GM12878 (cell line): ENCODE measurements at regions not wholly inside any gene's neighbourhood (a gene's known extent, or its start where the extent isn't known, plus 50 kb on each side); places are given as distances from the start of the nearest gene placed in this dataset.

Source experiments
- CBFB ChIP-seq: IDR thresholded peaks from 2 replicates; pipeline ENCODE4 v1.6.1; 2016; ENCODE audit warnings: antibody characterized with exemption, low read depth
- EP300 ChIP-seq, 2 experiments: fragments of 150-350 bp in 1 of 2; IDR thresholded peaks; 2 replicates each; pipeline ENCODE4 v1.6.1; 2011 to 2012; ENCODE audit warnings: low read depth in 2 of 2, low read length in 2 of 2, borderline replicate concordance in 1 of 2, improper control_type of control experiment in 1 of 2, inconsistent platforms in 1 of 2; ENCODE audit not compliant: control insufficient read depth in 1 of 2
- POLR2A ChIP-seq: IDR thresholded peaks from 2 replicates; pipeline ENCODE4 v1.6.1; 2011; ENCODE audit warnings: low read depth, mild to moderate bottlenecking, low read length
- POU2F2 ChIP-seq: IDR thresholded peaks from 3 replicates; pipeline ENCODE4 v1.6.1; 2011; ENCODE audit warnings: low read depth, mild to moderate bottlenecking, low read length, borderline replicate concordance
- SIX5 ChIP-seq: IDR thresholded peaks from 2 replicates; pipeline ENCODE4 v1.6.1; 2011; ENCODE audit warnings: mild to moderate bottlenecking, low read depth, low read length, moderate library complexity; ENCODE audit not compliant: severe bottlenecking
- TF ChIP-seq, protein P1 (sequence below), 3 experiments: IDR thresholded peaks in 2 of 3; conservative IDR thresholded peaks in 1 of 3; 2 replicates each; pipeline ENCODE4 v1.5.1; 2011; ENCODE audit warnings: low read depth in 3 of 3, low read length in 3 of 3, mild to moderate bottlenecking in 3 of 3, control low read depth in 2 of 3, moderate library complexity in 2 of 3, inconsistent platforms in 1 of 3, mixed read lengths in 1 of 3; ENCODE audit not compliant: control insufficient read depth in 2 of 3, insufficient read depth in 1 of 3; ENCODE audit errors: extremely low read depth in 1 of 3

DNA sequence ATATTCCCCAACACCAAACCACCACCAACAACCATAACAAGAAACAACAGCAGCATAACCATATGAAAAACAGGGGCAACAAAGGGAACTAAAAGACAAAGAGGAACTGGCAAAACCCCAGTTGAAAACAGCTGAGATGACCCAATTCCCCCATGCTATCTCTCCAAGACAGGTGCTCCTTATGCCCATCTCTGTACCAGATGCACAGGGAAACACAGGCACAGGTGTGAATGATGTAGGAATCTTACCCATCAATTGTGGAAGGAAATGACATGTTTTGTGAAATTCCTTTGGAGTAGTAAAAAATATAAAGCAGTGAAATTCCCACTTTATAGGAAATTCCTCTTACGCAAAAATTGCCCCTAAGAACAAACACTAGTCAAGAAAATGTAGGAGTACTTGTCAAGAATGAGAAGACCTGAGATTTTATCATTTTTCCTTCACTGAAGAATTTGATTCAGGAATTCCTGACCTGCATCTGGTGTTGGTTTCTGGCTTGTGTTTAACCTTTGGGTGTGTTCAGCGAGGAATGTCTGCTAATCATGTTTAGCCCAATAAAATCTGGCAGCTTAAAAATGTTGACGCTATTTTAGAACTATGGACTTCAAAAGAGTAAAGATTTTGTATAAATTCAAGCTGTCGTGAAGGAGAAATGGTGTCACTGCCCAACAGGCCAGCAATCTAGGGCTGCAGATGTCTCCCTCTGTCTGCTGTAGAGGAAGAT lies 67.7 kb upstream of the ARHGAP28 start:
- TF ChIP-seq EP300 (IDR thresholded peaks at IDR 0.05; ENCODE audit: borderline replicate concordance in 1 of 2, control insufficient read depth in 1 of 2, low read depth in 2 of 2, low read length in 2 of 2) (no peak), SIX5 (no peak), POLR2A (no peak), CBFB (no peak), POU2F2 (no peak)
- TF ChIP-seq, protein P1, sequence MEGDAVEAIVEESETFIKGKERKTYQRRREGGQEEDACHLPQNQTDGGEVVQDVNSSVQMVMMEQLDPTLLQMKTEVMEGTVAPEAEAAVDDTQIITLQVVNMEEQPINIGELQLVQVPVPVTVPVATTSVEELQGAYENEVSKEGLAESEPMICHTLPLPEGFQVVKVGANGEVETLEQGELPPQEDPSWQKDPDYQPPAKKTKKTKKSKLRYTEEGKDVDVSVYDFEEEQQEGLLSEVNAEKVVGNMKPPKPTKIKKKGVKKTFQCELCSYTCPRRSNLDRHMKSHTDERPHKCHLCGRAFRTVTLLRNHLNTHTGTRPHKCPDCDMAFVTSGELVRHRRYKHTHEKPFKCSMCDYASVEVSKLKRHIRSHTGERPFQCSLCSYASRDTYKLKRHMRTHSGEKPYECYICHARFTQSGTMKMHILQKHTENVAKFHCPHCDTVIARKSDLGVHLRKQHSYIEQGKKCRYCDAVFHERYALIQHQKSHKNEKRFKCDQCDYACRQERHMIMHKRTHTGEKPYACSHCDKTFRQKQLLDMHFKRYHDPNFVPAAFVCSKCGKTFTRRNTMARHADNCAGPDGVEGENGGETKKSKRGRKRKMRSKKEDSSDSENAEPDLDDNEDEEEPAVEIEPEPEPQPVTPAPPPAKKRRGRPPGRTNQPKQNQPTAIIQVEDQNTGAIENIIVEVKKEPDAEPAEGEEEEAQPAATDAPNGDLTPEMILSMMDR (IDR thresholded peaks at IDR 0.05 in 2 of 3, conservative IDR thresholded peaks at IDR 0.05 in 1 of 3; ENCODE audit: control insufficient read depth in 2 of 3, extremely low read depth in 1 of 3, insufficient read depth in 1 of 3, low read depth in 3 of 3, low read length in 3 of 3): no peak
